Mesenchymal stem cell (in vitro differentiated cells and primary cell): ENCODE measurements at regions not wholly inside any gene's neighbourhood (a gene's known extent, or its start where the extent isn't known, plus 50 kb on each side); places are given as distances from the start of the nearest gene placed in this dataset.

Experiments
- DNase-seq: peaks from one replicate; pipeline ENCODE4 v3.0.0-alpha.2; 2013
- H2AFZ ChIP-seq: one replicate; pipeline ENCODE4 v1.6.1; 2013; ENCODE audit warnings: low read depth, mild to moderate bottlenecking, control low read depth, inconsistent platforms, low read length, moderate library complexity
- H2AK5ac ChIP-seq: 2 replicates; pipeline ENCODE4 v1.6.1; 2013; ENCODE audit warnings: low read length, moderate library complexity, mild to moderate bottlenecking, inconsistent platforms; ENCODE audit not compliant: severe bottlenecking
- H2BK120ac ChIP-seq: one replicate; pipeline ENCODE4 v1.6.1; 2013; ENCODE audit warnings: low read depth, mild to moderate bottlenecking, inconsistent platforms, low read length, moderate library complexity
- H2BK12ac ChIP-seq, 2 experiments: one replicate each; pipeline ENCODE4 v1.6.1; 2013; ENCODE audit warnings: inconsistent platforms in 2 of 2, low read length in 2 of 2, mild to moderate bottlenecking in 2 of 2, moderate library complexity in 2 of 2, control low read depth in 1 of 2
- H2BK15ac ChIP-seq: one replicate; pipeline ENCODE4 v1.6.1; 2013; ENCODE audit warnings: mild to moderate bottlenecking, low read depth, inconsistent platforms; ENCODE audit not compliant: poor library complexity, severe bottlenecking
- H2BK5ac ChIP-seq: 2 replicates; pipeline ENCODE4 v1.6.1; 2013; ENCODE audit warnings: low read depth, mild to moderate bottlenecking, low read length, control low read depth, inconsistent platforms; ENCODE audit not compliant: poor library complexity, severe bottlenecking
- H3K14ac ChIP-seq, 2 experiments: one replicate each; pipeline ENCODE4 v1.6.1; 2013; ENCODE audit warnings: inconsistent platforms in 2 of 2, low read length in 2 of 2, control low read depth in 1 of 2, mild to moderate bottlenecking in 1 of 2, moderate library complexity in 1 of 2
- H3K18ac ChIP-seq, 2 experiments: one replicate each; pipeline ENCODE4 v1.6.1; 2013; ENCODE audit warnings: inconsistent platforms in 2 of 2, low read length in 2 of 2, control low read depth in 1 of 2, low read depth in 1 of 2, mild to moderate bottlenecking in 1 of 2
- H3K23ac ChIP-seq, 2 experiments: one replicate each; pipeline ENCODE4 v1.6.1; 2013; ENCODE audit warnings: inconsistent platforms in 2 of 2, low read length in 2 of 2, mild to moderate bottlenecking in 2 of 2, moderate library complexity in 2 of 2, control low read depth in 1 of 2
- H3K27ac ChIP-seq: 2 replicates; pipeline ENCODE4 v1.5.1; 2013; ENCODE audit warnings: mild to moderate bottlenecking, moderate library complexity, low read length, control low read depth, inconsistent platforms; ENCODE audit not compliant: poor library complexity, severe bottlenecking
- H3K27me3 ChIP-seq, 2 experiments: 2 replicates each; pipeline versions ENCODE4 v1.6.1 to v1.7.0; 2013; ENCODE audit warnings: low read length in 2 of 2, mild to moderate bottlenecking in 2 of 2, moderate library complexity in 2 of 2, control low read depth in 1 of 2, inconsistent platforms in 1 of 2; ENCODE audit not compliant: control insufficient read depth in 1 of 2, insufficient read depth in 1 of 2
- H3K36me3 ChIP-seq, 2 experiments: 2 replicates each; pipeline versions ENCODE4 v1.6.1 to v1.7.0; 2013; ENCODE audit warnings: low read length in 2 of 2, control low read depth in 1 of 2, inconsistent platforms in 1 of 2, low read depth in 1 of 2, mild to moderate bottlenecking in 1 of 2; ENCODE audit not compliant: insufficient read depth in 2 of 2, control insufficient read depth in 1 of 2
- H3K4ac ChIP-seq, 2 experiments: one replicate each; pipeline ENCODE4 v1.6.1; 2013; ENCODE audit warnings: inconsistent platforms in 2 of 2, low read length in 2 of 2, mild to moderate bottlenecking in 2 of 2, moderate library complexity in 2 of 2, control low read depth in 1 of 2, low read depth in 1 of 2
- H3K4me1 ChIP-seq: 2 replicates; pipeline ENCODE4 v1.6.1; 2013; ENCODE audit warnings: low read depth, low read length, control low read depth; ENCODE audit not compliant: control insufficient read depth, insufficient read depth
- H3K4me2 ChIP-seq: 2 replicates; pipeline ENCODE4 v1.6.1; 2013; ENCODE audit warnings: low read length, mild to moderate bottlenecking, inconsistent platforms; ENCODE audit not compliant: poor library complexity, severe bottlenecking
- H3K4me3 ChIP-seq, 2 experiments: 2 replicates each; pipeline versions ENCODE4 v1.5.1 to v1.7.0; 2013; ENCODE audit warnings: low read length in 2 of 2, mild to moderate bottlenecking in 2 of 2, control low read depth in 1 of 2, low read depth in 1 of 2; ENCODE audit not compliant: insufficient read depth in 1 of 2
- H3K79me1 ChIP-seq: replicated peaks from 2 replicates; pipeline ENCODE4 v1.6.1; 2013; ENCODE audit warnings: mild to moderate bottlenecking, control low read depth, low read length, inconsistent platforms; ENCODE audit not compliant: poor library complexity, severe bottlenecking
- H3K9ac ChIP-seq: 2 replicates; pipeline ENCODE4 v1.7.0; 2013; ENCODE audit warnings: mild to moderate bottlenecking, low read length, moderate library complexity
- H3K9me3 ChIP-seq: 2 replicates; pipeline ENCODE4 v1.7.0; 2013; ENCODE audit warnings: mild to moderate bottlenecking, low read length; ENCODE audit not compliant: control insufficient read depth
- H4K8ac ChIP-seq: one replicate; pipeline ENCODE4 v1.6.1; 2013; ENCODE audit warnings: inconsistent platforms, mild to moderate bottlenecking, low read length, moderate library complexity
- H4K91ac ChIP-seq: one replicate; pipeline ENCODE4 v1.6.1; 2013; ENCODE audit warnings: mild to moderate bottlenecking, low read length, inconsistent platforms
- WGBS: methylation state at CpG from one replicate; pipeline ENCODE4 v1.1.7; 2013; ENCODE audit warnings: mixed read lengths; 5-methylcytosine and 5-hydroxymethylcytosine counted together

GRCh38 chr11:19377881-19378280 is 137.1 kb upstream of the E2F8 start:
- no peak overlapping the region for H3K4me2 ChIP-seq
- no peak overlapping the region for H3K18ac ChIP-seq
- no peaks in the 10 kb centered on the region for H3K27me3 ChIP-seq
- H3K27ac ChIP-seq, result no peak overlapping the region
- no peak overlapping the region for H3K9ac ChIP-seq
- no peaks in the 10 kb centered on the region for H3K79me1 ChIP-seq
- peak overlapping the region in 1 of 2 experiments; percentile 48 for H2BK12ac ChIP-seq
- no peak overlapping the region for H2BK5ac ChIP-seq
- H3K23ac ChIP-seq, result no peak overlapping the region
- no peak overlapping the region for H2AK5ac ChIP-seq
- WGBS, result 96% methylated on average over 4 of the region's 4 CpGs
- no peak overlapping the region for H2AFZ ChIP-seq
- H3K4me3 ChIP-seq, result no peak overlapping the region
- H3K9me3 ChIP-seq, result no peaks in the 10 kb centered on the region
- no peak overlapping the region for H2BK15ac ChIP-seq
- no peak overlapping the region for H3K14ac ChIP-seq
- no peak overlapping the region for H4K8ac ChIP-seq
- H3K4ac ChIP-seq, result no peak overlapping the region
- peaks cover 3% of the 10 kb centered on the region for H3K4me1 ChIP-seq
- peak overlapping the region; percentile 19 for H2BK120ac ChIP-seq
- H3K36me3 ChIP-seq, result no peaks in the 10 kb centered on the region
- no peak overlapping the region for H4K91ac ChIP-seq
- no peak for DNase-seq

GRCh38 chr11:19375440-19375839 is 134.7 kb upstream of the E2F8 start:
- H3K4me1 ChIP-seq, result peaks cover 6% of the 10 kb centered on the region
- H2BK12ac ChIP-seq, result no peak overlapping the region
- H3K4ac ChIP-seq, result no peak overlapping the region
- H3K4me2 ChIP-seq, result no peak overlapping the region
- no peak overlapping the region for H2BK15ac ChIP-seq
- DNase-seq, result no peak
- H3K4me3 ChIP-seq, result no peak overlapping the region
- H3K27me3 ChIP-seq, result no peaks in the 10 kb centered on the region
- no peak overlapping the region for H2AFZ ChIP-seq
- no peak overlapping the region for H2BK5ac ChIP-seq
- H3K27ac ChIP-seq, result no peak overlapping the region
- H3K9me3 ChIP-seq, result no peaks in the 10 kb centered on the region
- H2AK5ac ChIP-seq, result no peak overlapping the region
- WGBS, result 86% methylated on average over 2 of the region's 3 CpGs
- no peak overlapping the region for H3K14ac ChIP-seq
- H4K91ac ChIP-seq, result no peak overlapping the region
- H3K18ac ChIP-seq, result no peak overlapping the region
- no peak overlapping the region for H4K8ac ChIP-seq
- H3K9ac ChIP-seq, result no peak overlapping the region
- H3K79me1 ChIP-seq, result no peaks in the 10 kb centered on the region
- H3K36me3 ChIP-seq, result no peaks in the 10 kb centered on the region
- H3K23ac ChIP-seq, result no peak overlapping the region
- H2BK120ac ChIP-seq, result no peak overlapping the region

GRCh38 chr11:19374151-19374569 is 133.4 kb upstream of the E2F8 start:
- Histone ChIP-seq H3K79me1 (no peaks in the 10 kb centered on the region), H3K27ac (no peak overlapping the region), H3K14ac (no peak overlapping the region), H2BK120ac (no peak overlapping the region), H4K8ac (no peak overlapping the region), H4K91ac (no peak overlapping the region), H3K4me2 (no peak overlapping the region), H3K23ac (no peak overlapping the region), H2BK15ac (no peak overlapping the region), H3K4me1 (peaks cover 4% of the 10 kb centered on the region), H2BK12ac (no peak overlapping the region), H2AK5ac (no peak overlapping the region), H3K18ac (no peak overlapping the region), H3K4ac (no peak overlapping the region), H3K4me3 (no peak overlapping the region), H2AFZ (no peak overlapping the region), H3K9ac (peak overlapping the region; percentile 46), H3K27me3 (no peaks in the 10 kb centered on the region), H3K9me3 (no peaks in the 10 kb centered on the region), H3K36me3 (no peaks in the 10 kb centered on the region), H2BK5ac (no peak overlapping the region)
- no CpG with 5 or more reads among the region's 1 CpG for WGBS
- DNase-seq, result peak; percentile 92

- 95% methylated on average over 3 of the region's 4 CpGs for WGBS
- Histone ChIP-seq H3K36me3 (no peaks in the 10 kb centered on the region), H3K9ac (no peak overlapping the region), H2BK5ac (no peak overlapping the region), H4K91ac (no peak overlapping the region), H2BK120ac (no peak overlapping the region), H3K4ac (no peak overlapping the region), H3K23ac (no peak overlapping the region), H3K14ac (no peak overlapping the region), H3K79me1 (no peaks in the 10 kb centered on the region), H3K27me3 (no peaks in the 10 kb centered on the region), H3K4me3 (no peak overlapping the region), H3K4me2 (no peak overlapping the region), H4K8ac (no peak overlapping the region), H2AK5ac (no peak overlapping the region), H3K4me1 (peaks cover 4% of the 10 kb centered on the region), H3K9me3 (no peaks in the 10 kb centered on the region), H2BK15ac (no peak overlapping the region), H3K27ac (no peak overlapping the region), H2BK12ac (no peak overlapping the region), H2AFZ (no peak overlapping the region), H3K18ac (peak overlapping the region in 1 of 2 experiments; percentile 12)
- DNase-seq, result no peak
These were observed 131.6 kb upstream of the E2F8 start for GRCh38 chr11:19372381-19372780.
